PC-3 (cell line): ENCODE measurements at regions not wholly inside any gene's neighbourhood (a gene's known extent, or its start where the extent isn't known, plus 50 kb on each side); places are given as distances from the start of the nearest gene placed in this dataset.

Experiments
- EZH2 ChIP-seq: fragments of 300-600 bp; sonication (generic); IDR thresholded peaks from one replicate; pipeline ENCODE4 v1.6.1; 2017; ENCODE audit warnings: antibody characterized with exemption, mild to moderate bottlenecking, low read length; ENCODE audit not compliant: unreplicated experiment
- EZH2phosphoT487 ChIP-seq: fragments of 300-600 bp; sonication (generic); IDR thresholded peaks from 2 replicates; pipeline ENCODE4 v1.6.1; 2018; ENCODE audit warnings: mild to moderate bottlenecking, antibody characterized with exemption, low read length, borderline replicate concordance
- TF ChIP-seq, protein P1 (sequence below): fragments of 300-600 bp; sonication (generic); conservative IDR thresholded peaks from 2 replicates; pipeline ENCODE4 v1.5.1; 2017; ENCODE audit warnings: antibody characterized with exemption, low read depth, mild to moderate bottlenecking, low read length

DNA sequence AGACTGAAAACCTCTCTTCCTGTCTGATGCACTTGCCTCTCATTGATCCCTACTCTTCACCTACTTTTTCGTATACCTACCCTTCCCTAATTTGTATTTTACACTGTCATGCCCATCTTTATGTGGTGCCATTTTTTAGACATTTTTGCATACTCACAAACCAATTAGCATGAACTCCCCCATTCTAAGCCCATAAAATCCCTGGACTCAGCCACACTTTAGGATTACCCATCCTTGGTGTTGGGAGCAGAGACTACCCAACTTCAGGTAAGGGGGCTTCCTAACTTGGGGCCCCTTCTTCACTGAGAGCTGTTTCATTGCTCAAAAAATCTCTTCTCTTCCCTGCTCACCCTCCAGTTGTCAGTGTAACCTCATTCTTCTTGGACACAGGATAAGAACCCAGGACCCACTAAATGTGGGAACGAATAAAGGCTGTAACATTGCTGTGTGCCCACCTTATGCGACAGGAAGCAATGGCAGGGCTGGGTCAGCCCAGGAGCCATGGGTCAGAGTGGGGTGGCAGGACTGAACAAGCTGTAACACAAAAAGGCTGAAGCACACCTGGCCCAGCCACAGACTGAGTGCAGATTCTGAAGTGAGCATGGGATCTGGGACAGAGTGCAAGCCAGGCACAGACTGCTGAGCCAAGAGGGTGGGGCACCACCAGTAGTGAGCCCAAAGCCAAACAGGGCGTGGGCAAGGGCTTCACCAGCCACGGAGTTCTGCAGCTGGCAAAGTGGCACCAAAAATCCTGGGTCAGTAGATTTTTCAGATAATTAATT, 789.1 kb upstream of the HS3ST5 start:
- TF ChIP-seq, protein P1, sequence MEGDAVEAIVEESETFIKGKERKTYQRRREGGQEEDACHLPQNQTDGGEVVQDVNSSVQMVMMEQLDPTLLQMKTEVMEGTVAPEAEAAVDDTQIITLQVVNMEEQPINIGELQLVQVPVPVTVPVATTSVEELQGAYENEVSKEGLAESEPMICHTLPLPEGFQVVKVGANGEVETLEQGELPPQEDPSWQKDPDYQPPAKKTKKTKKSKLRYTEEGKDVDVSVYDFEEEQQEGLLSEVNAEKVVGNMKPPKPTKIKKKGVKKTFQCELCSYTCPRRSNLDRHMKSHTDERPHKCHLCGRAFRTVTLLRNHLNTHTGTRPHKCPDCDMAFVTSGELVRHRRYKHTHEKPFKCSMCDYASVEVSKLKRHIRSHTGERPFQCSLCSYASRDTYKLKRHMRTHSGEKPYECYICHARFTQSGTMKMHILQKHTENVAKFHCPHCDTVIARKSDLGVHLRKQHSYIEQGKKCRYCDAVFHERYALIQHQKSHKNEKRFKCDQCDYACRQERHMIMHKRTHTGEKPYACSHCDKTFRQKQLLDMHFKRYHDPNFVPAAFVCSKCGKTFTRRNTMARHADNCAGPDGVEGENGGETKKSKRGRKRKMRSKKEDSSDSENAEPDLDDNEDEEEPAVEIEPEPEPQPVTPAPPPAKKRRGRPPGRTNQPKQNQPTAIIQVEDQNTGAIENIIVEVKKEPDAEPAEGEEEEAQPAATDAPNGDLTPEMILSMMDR: no peak
- no peak for TF ChIP-seq EZH2
- no peak for TF ChIP-seq EZH2phosphoT487
